ENCODE measurements at regions not wholly inside any gene's neighbourhood (a gene's known extent, or its start where the extent isn't known, plus 50 kb on each side); places are given as distances from the start of the nearest gene placed in this dataset.

DNA sequence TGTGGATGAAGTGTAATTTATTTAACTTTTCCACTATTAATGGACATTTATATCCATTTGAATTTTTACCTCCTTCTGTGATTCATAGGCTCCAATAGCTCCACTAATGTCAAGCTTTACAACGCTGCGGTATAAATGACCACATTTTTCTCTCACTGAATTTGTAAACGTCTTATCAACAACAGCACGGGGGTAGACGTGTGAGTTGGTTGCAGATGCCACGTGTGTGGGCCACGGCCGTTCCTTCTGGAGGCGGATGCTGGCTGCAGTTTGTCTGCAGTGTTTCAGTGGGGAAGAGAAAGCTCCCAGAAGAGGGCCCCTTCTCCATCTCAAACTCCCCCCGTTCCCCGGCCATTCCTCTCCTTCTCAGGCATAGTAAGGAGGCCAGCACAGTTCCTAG lies 68.2 kb upstream of the XYLT1 start:
- DNase-seq, result no peak

GRCh38 chr16:17532338-17532995 lies 61.7 kb upstream of the XYLT1 start:
- no peak for DNase-seq

GRCh38 chr16:17529982-17530760 lies 59.4 kb upstream of the XYLT1 start:
- DNase-seq, result no peak

DNA sequence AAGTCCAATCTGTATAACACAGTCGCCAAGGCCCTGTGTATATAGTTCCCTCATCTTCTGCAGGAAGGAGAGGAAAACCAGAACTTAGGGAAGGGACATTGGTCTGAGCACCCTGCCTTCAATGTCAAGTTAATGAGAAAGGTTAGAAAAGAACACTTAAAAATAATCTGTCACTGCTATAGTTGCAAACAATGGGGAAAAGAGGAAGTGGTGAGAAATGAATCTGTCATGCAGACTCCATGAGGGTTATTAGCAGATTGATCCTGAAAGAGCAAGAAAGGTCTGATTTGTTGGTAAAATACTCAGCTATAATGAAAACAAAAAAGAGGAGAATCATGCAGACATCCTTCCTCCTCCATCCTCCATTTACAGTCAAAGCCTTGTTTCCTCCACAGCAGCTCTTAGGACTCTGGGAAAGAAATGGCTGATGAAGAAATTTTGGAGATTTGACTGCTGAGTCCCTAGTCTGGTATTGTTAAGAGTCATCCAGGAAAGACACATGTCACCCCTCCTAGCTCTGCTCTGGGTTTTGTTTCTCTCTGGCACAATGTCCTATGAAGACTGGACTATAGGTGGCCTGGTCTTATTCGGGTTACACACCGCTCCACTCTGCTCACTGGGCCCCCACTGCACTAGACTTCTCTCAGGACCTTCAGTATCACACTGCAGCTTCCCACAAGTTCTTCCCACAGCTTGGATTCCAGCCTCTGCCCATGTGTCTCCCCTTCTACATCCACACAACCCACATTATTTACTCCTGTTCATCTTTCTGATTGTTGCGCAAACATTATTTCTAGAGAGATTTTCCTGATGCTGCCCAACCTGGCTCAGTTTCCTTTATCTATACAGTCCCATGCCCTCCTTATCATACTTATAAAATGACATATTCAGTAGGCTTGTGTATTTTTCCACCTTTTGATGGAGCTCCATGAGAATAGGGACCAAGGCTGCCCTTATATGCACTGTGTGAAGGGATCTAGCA lies 56.5 kb upstream of the XYLT1 start:
- DNase-seq, result no peak

- no peak for DNase-seq
Measured at GRCh38 chr16:17524656-17525055, 53.9 kb upstream of the XYLT1 start.

DNA sequence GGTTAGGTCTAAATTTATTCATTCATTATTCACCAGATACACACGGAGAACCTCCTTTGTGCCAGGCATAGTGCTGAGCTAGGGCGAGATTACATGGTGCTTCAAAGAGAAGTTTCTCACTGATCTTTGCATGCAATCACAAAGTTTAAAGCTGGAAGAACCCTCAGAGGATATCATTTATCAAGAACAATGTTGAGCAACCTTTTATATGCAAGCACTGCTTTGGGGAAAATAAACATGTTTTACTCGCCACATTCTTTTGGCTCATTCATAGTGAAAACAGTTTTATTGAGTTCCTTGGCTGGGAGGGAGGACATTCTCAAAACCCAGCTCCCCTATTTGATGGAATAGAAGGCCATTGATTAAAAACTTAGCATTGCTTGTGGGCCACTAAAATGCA lies 49.8 kb upstream of the XYLT1 start:
- no peak for DNase-seq
